Daoy (cell line): ENCODE measurements at regions not wholly inside any gene's neighbourhood (a gene's known extent, or its start where the extent isn't known, plus 50 kb on each side); places are given as distances from the start of the nearest gene placed in this dataset.
"Not testable (repeated sequence)": the region's sequence is repeated elsewhere in the genome, so short reads cannot be mapped to it uniquely, and the experiment has no call there.

ENCODE experiments used
- DNase-seq: peaks from one replicate; pipeline ENCODE4 v3.0.0-alpha.2; 2015; ENCODE audit warnings: low read depth

- no peak for DNase-seq
Measured at GRCh38 chrX:136975684-136976470, 57.9 kb downstream of the GPR101 start.

GRCh38 chrX:136967966-136968365 lies 65.8 kb downstream of the GPR101 start:
- DNase-seq: no peak

- no peak for DNase-seq
Measured at GRCh38 chrX:136963973-136964372, 69.8 kb downstream of the GPR101 start.

GRCh38 chrX:136961594-136962135 lies 72.1 kb downstream of the GPR101 start:
- DNase-seq: no peak

GRCh38 chrX:136954930-136955329 lies 74.4 kb upstream of the RBMX start:
- peak; percentile 5 for DNase-seq

- DNase-seq: peak; percentile 56
Measured at GRCh38 chrX:136953867-136954787, 73.6 kb upstream of the RBMX start.

GRCh38 chrX:136950211-136950610 lies 69.7 kb upstream of the RBMX start:
- no peak for DNase-seq

GRCh38 chrX:136941396-136942337 lies 61.1 kb upstream of the RBMX start:
- DNase-seq: no peak

- DNase-seq: no peak
Measured at GRCh38 chrX:136936183-136936549, 55.6 kb upstream of the RBMX start.

GRCh38 chrX:136935533-136936182 lies 55.1 kb upstream of the RBMX start:
- not testable (repeated sequence) for DNase-seq

- DNase-seq: not testable (repeated sequence)
Measured at GRCh38 chrX:136934652-136935051, 54.1 kb upstream of the RBMX start.

- DNase-seq: no peak
Measured at GRCh38 chrX:136933611-136934145, 53.2 kb upstream of the RBMX start.

GRCh38 chrX:136931661-136932060 lies 51.1 kb upstream of the RBMX start:
- DNase-seq: no peak
